ENCODE measurements at regions not wholly inside any gene's neighbourhood (a gene's known extent, or its start where the extent isn't known, plus 50 kb on each side); places are given as distances from the start of the nearest gene placed in this dataset.
"Not testable (repeated sequence)": the region's sequence is repeated elsewhere in the genome, so short reads cannot be mapped to it uniquely, and the experiment has no call there.

- H3K36me3 ChIP-seq (replicated peaks); H3K4me3 ChIP-seq; DNase-seq (ENCODE audit: low spot score in 2 of 2); H3K4me1 ChIP-seq; H3K27me3 ChIP-seq (ENCODE audit: low read depth); H3K9me3 ChIP-seq; in situ Hi-C loops (cut with MboI; ENCODE audit: low sequenced_read_pairs): not testable (repeated sequence)
Measured at GRCh38 chrX:90337161-90337560, 415.5 kb downstream of the TGIF2LX start.

- H3K4me1 ChIP-seq; DNase-seq (ENCODE audit: low spot score in 2 of 2); in situ Hi-C loops (cut with MboI; ENCODE audit: low sequenced_read_pairs); H3K27me3 ChIP-seq (ENCODE audit: low read depth); H3K4me3 ChIP-seq; H3K36me3 ChIP-seq (replicated peaks); H3K9me3 ChIP-seq: not testable (repeated sequence)
Measured at GRCh38 chrX:90369632-90370031, 447.9 kb downstream of the TGIF2LX start.

GRCh38 chrX:90398020-90398419 is 476.3 kb downstream of the TGIF2LX start:
- H3K4me1 ChIP-seq; H3K36me3 ChIP-seq (replicated peaks); DNase-seq (ENCODE audit: low spot score in 2 of 2); H3K9me3 ChIP-seq; H3K27me3 ChIP-seq (ENCODE audit: low read depth); in situ Hi-C loops (cut with MboI; ENCODE audit: low sequenced_read_pairs); H3K4me3 ChIP-seq: not testable (repeated sequence)

- H3K4me3 ChIP-seq; H3K36me3 ChIP-seq (replicated peaks); DNase-seq (ENCODE audit: low spot score in 2 of 2); H3K9me3 ChIP-seq; H3K4me1 ChIP-seq; H3K27me3 ChIP-seq (ENCODE audit: low read depth); in situ Hi-C loops (cut with MboI; ENCODE audit: low sequenced_read_pairs): not testable (repeated sequence)
Measured at GRCh38 chrX:90402169-90402568, 480.5 kb downstream of the TGIF2LX start.

GRCh38 chrX:90403859-90404258 is 482.2 kb downstream of the TGIF2LX start:
- H3K4me3 ChIP-seq; H3K27me3 ChIP-seq (ENCODE audit: low read depth); H3K9me3 ChIP-seq; in situ Hi-C loops (cut with MboI; ENCODE audit: low sequenced_read_pairs); H3K36me3 ChIP-seq (replicated peaks); H3K4me1 ChIP-seq; DNase-seq (ENCODE audit: low spot score in 2 of 2): not testable (repeated sequence)

GRCh38 chrX:90404846-90405436 is 483.2 kb downstream of the TGIF2LX start:
- DNase-seq (ENCODE audit: low spot score in 2 of 2); in situ Hi-C loops (cut with MboI; ENCODE audit: low sequenced_read_pairs); H3K4me1 ChIP-seq; H3K9me3 ChIP-seq; H3K27me3 ChIP-seq (ENCODE audit: low read depth); H3K4me3 ChIP-seq; H3K36me3 ChIP-seq (replicated peaks): not testable (repeated sequence)

GRCh38 chrX:90453770-90454338 is 532.1 kb downstream of the TGIF2LX start:
- H3K9me3 ChIP-seq; DNase-seq (ENCODE audit: low spot score in 2 of 2): not testable (repeated sequence)

GRCh38 chrX:90458071-90458899 is 536.6 kb downstream of the TGIF2LX start:
- H3K36me3 ChIP-seq (replicated peaks); in situ Hi-C loops (cut with MboI; ENCODE audit: low sequenced_read_pairs); H3K4me3 ChIP-seq; H3K9me3 ChIP-seq; H3K27me3 ChIP-seq (ENCODE audit: low read depth); DNase-seq (ENCODE audit: low spot score in 2 of 2); H3K4me1 ChIP-seq: not testable (repeated sequence)

More at GRCh38 chrX:90453770-90454338, 532.1 kb downstream of the TGIF2LX start:
- H3K36me3 ChIP-seq (replicated peaks); H3K4me3 ChIP-seq; H3K27me3 ChIP-seq (ENCODE audit: low read depth); in situ Hi-C loops (cut with MboI; ENCODE audit: low sequenced_read_pairs); H3K4me1 ChIP-seq: not testable (repeated sequence)

- in situ Hi-C loops (cut with MboI; ENCODE audit: low sequenced_read_pairs); DNase-seq (ENCODE audit: low spot score in 2 of 2); H3K27me3 ChIP-seq (ENCODE audit: low read depth); H3K4me1 ChIP-seq; H3K9me3 ChIP-seq; H3K4me3 ChIP-seq; H3K36me3 ChIP-seq (replicated peaks): not testable (repeated sequence)
Measured at GRCh38 chrX:90474445-90474844, 552.7 kb downstream of the TGIF2LX start.

- H3K4me3 ChIP-seq; H3K27me3 ChIP-seq (ENCODE audit: low read depth); H3K36me3 ChIP-seq (replicated peaks); H3K9me3 ChIP-seq; in situ Hi-C loops (cut with MboI; ENCODE audit: low sequenced_read_pairs); H3K4me1 ChIP-seq; DNase-seq (ENCODE audit: low spot score in 2 of 2): not testable (repeated sequence)
Measured at GRCh38 chrX:90485406-90485805, 563.7 kb downstream of the TGIF2LX start.

GRCh38 chrX:90521284-90521683 is 599.6 kb downstream of the TGIF2LX start:
- DNase-seq (ENCODE audit: low spot score in 2 of 2); H3K9me3 ChIP-seq; H3K27me3 ChIP-seq (ENCODE audit: low read depth); in situ Hi-C loops (cut with MboI; ENCODE audit: low sequenced_read_pairs); H3K4me3 ChIP-seq; H3K36me3 ChIP-seq (replicated peaks); H3K4me1 ChIP-seq: not testable (repeated sequence)

GRCh38 chrX:90524383-90524968 is 602.8 kb downstream of the TGIF2LX start:
- in situ Hi-C loops (cut with MboI; ENCODE audit: low sequenced_read_pairs); H3K27me3 ChIP-seq (ENCODE audit: low read depth); H3K9me3 ChIP-seq; H3K36me3 ChIP-seq (replicated peaks); H3K4me1 ChIP-seq; H3K4me3 ChIP-seq: not testable (repeated sequence)
- DNase-seq (ENCODE audit: low spot score in 2 of 2), result peak in 1 of 2 experiments; percentile 4
